Caco-2 (cell line): ENCODE measurements at regions not wholly inside any gene's neighbourhood (a gene's known extent, or its start where the extent isn't known, plus 50 kb on each side); places are given as distances from the start of the nearest gene placed in this dataset.

ENCODE experiments used
- BruUV-seq: library from RNA; stranded (reverse); fragments of 400-500 nt; replicated peaks from 2 replicates; lab custom pipeline; 2021; lab: Mats Ljungman, UMichigan
- CTCF ChIA-PET: fragments of 300-600 bp; sonication (Branson Sonifier 250); formaldehyde crosslinking; loops from one replicate; lab custom pipeline; 2022; ENCODE audit warnings: antibody characterized with exemption; lab: Charles Lee
- POLR2A ChIA-PET: fragments of 300-600 bp; sonication (Branson Sonifier 250); formaldehyde crosslinking; loops from one replicate; lab custom pipeline; 2022; ENCODE audit warnings: antibody characterized with exemption; lab: Charles Lee
- DNase-seq, 2 experiments: peaks; one replicate each; pipeline versions ENCODE4 v3.0.0 to v3.0.0-alpha.2; 2020 to 2022
- H3K27me3 ChIP-seq: replicated peaks from 2 replicates; pipeline ENCODE4 v1.6.0; 2011; ENCODE audit warnings: low read length; ENCODE audit not compliant: control insufficient read depth, insufficient read depth
- H3K36me3 ChIP-seq: 2 replicates; pipeline ENCODE4 v1.5.1; 2011; ENCODE audit warnings: low read length; ENCODE audit not compliant: control insufficient read depth, insufficient read depth
- H3K4me1 ChIP-seq: fragments of 250-450 bp; sonication (Bioruptor Pico); 2 replicates; pipeline ENCODE4 v1.5.1; 2020; ENCODE audit warnings: mild to moderate bottlenecking
- H3K4me3 ChIP-seq: 2 replicates; pipeline ENCODE4 v1.5.1; 2011; ENCODE audit warnings: low read depth, mild to moderate bottlenecking, control low read depth, low read length
- H3K9me3 ChIP-seq: fragments of 250-450 bp; sonication (Bioruptor Pico); 2 replicates; pipeline ENCODE4 v1.5.1; 2020; ENCODE audit warnings: mild to moderate bottlenecking, moderate library complexity
- H3K27ac Mint-ChIP-seq: one replicate; pipeline ENCODE4 v1.8.0; 2022; ENCODE audit warnings: mixed read lengths; ENCODE audit not compliant: unreplicated experiment
- H3K27me3 Mint-ChIP-seq: one replicate; pipeline ENCODE4 v1.8.0; 2022; ENCODE audit warnings: mixed read lengths; ENCODE audit not compliant: insufficient read depth, unreplicated experiment
- H3K36me3 Mint-ChIP-seq: one replicate; pipeline ENCODE4 v1.8.0; 2022; ENCODE audit warnings: mild to moderate bottlenecking, mixed read lengths; ENCODE audit not compliant: insufficient read depth, unreplicated experiment
- H3K4me1 Mint-ChIP-seq: one replicate; pipeline ENCODE4 v1.8.0; 2022; ENCODE audit warnings: low read depth, mixed read lengths; ENCODE audit not compliant: unreplicated experiment
- H3K4me3 Mint-ChIP-seq: one replicate; pipeline ENCODE4 v1.8.0; 2022; ENCODE audit warnings: mild to moderate bottlenecking, moderate library complexity, mixed read lengths; ENCODE audit not compliant: unreplicated experiment
- H3K9me3 Mint-ChIP-seq: one replicate; pipeline ENCODE4 v1.8.0; 2022; ENCODE audit warnings: mixed read lengths; ENCODE audit not compliant: unreplicated experiment
- intact Hi-C: fragments of 100-400 bp; cut with micrococcal nuclease; formaldehyde crosslinking; loops from one replicate; pipeline ENCODE4 v1.10.0; 2022; ENCODE audit not compliant: unreplicated experiment
- TF ChIP-seq, protein P1 (sequence below), 2 experiments: fragments of 200-600 bp in 1 of 2; IDR thresholded peaks; 1 replicate in 1 of 2; 2 replicates in 1 of 2; pipeline versions ENCODE4 v1.5.1 to v1.8.0; 2011 to 2022; ENCODE audit warnings: antibody characterized with exemption in 1 of 2, control low read depth in 1 of 2, inconsistent platforms in 1 of 2, low read depth in 1 of 2, low read length in 1 of 2, mild to moderate bottlenecking in 1 of 2, moderate library complexity in 1 of 2; ENCODE audit not compliant: insufficient read depth in 1 of 2, severe bottlenecking in 1 of 2, unreplicated experiment in 1 of 2

DNA sequence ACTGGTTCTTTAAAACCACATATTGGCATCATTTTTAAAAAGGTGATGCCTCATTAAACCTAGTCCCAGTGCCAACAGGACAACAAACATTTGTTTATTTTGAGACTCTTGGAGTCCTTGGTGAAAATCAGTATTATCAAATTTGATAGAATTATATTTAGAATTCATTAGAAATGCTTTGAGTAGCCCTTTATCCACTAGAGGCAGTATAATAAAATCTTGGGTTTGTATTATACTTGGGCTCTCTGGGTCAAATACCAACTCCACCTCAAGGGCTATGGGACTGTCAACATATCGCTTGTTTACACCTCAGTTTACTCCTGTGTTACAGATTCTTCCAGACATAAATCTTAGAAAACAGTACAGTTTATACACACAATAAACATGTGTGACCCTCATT is 335.7 kb upstream of the FSTL5 start:
- ChIA-PET CTCF (interaction anchor here (0.5 kb wide), 1 partner anchor 1051 kb away, joined by 4 read pairs; no protein-coding TSS in a partner anchor), POLR2A (no interaction called here)
- no TSS peak for BruUV-seq
- TF ChIP-seq, protein P1, sequence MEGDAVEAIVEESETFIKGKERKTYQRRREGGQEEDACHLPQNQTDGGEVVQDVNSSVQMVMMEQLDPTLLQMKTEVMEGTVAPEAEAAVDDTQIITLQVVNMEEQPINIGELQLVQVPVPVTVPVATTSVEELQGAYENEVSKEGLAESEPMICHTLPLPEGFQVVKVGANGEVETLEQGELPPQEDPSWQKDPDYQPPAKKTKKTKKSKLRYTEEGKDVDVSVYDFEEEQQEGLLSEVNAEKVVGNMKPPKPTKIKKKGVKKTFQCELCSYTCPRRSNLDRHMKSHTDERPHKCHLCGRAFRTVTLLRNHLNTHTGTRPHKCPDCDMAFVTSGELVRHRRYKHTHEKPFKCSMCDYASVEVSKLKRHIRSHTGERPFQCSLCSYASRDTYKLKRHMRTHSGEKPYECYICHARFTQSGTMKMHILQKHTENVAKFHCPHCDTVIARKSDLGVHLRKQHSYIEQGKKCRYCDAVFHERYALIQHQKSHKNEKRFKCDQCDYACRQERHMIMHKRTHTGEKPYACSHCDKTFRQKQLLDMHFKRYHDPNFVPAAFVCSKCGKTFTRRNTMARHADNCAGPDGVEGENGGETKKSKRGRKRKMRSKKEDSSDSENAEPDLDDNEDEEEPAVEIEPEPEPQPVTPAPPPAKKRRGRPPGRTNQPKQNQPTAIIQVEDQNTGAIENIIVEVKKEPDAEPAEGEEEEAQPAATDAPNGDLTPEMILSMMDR (IDR thresholded peaks at IDR 0.05; ENCODE audit: insufficient read depth in 1 of 2, low read depth in 1 of 2, low read length in 1 of 2, severe bottlenecking in 1 of 2, unreplicated experiment in 1 of 2), result peak; percentile 11 to 12
- H3K4me1 Mint-ChIP-seq, result no peaks in the 10 kb centered on the region
- no peak for DNase-seq
- Histone ChIP-seq H3K9me3 (no peaks in the 10 kb centered on the region), H3K4me1 (no peaks in the 10 kb centered on the region), H3K4me3 (no peak overlapping the region), H3K36me3 (no peaks in the 10 kb centered on the region), H3K27me3 (no peaks in the 10 kb centered on the region)
- H3K4me3 Mint-ChIP-seq, result no peak overlapping the region
- no peaks in the 10 kb centered on the region for H3K9me3 Mint-ChIP-seq
- no peaks in the 10 kb centered on the region for H3K36me3 Mint-ChIP-seq
- peaks cover 8% of the 10 kb centered on the region for H3K27me3 Mint-ChIP-seq
- no peak overlapping the region for H3K27ac Mint-ChIP-seq
- intact Hi-C loops, result loop anchor here (5.0 kb wide), 3 partner anchors 368 to 983 kb away; no protein-coding TSS in a partner anchor

DNA sequence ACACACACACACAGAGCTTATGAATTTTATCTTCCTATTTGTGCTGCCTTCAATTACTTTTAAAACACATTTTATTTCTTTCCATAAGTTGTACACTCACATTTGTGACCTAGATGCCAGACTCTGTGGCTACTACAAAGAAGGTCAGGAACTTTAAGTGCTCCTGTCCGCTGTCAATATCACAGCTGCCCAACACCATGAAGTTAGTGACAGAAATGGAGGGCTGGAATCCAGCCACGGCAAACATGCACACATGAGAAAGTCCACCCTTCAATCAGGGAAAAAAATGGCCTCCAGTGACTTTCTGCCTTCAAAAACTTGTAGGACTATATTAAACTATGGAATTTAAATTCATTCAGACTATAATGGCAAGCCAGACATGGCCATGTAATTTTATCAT is 334.4 kb upstream of the FSTL5 start:
- intact Hi-C loops, result loop anchor here (5.0 kb wide), 3 partner anchors 369 to 984 kb away; no protein-coding TSS in a partner anchor
- POLR2A ChIA-PET, result no interaction called here
- TF ChIP-seq, protein P1 (IDR thresholded peaks at IDR 0.05; ENCODE audit: insufficient read depth in 1 of 2, low read depth in 1 of 2, low read length in 1 of 2, severe bottlenecking in 1 of 2, unreplicated experiment in 1 of 2), result no peak
- CTCF ChIA-PET, result interaction anchor here (1.0 kb wide), 2 partner anchors 147 to 835 kb away, joined by 3 read pairs; no protein-coding TSS in a partner anchor
- no peak overlapping the region for H3K27ac Mint-ChIP-seq
- no peaks in the 10 kb centered on the region for H3K9me3 ChIP-seq
- no peak for DNase-seq
- no peaks in the 10 kb centered on the region for H3K27me3 ChIP-seq
- BruUV-seq, result no TSS peak
- H3K4me3 ChIP-seq, result no peak overlapping the region
- no peaks in the 10 kb centered on the region for H3K36me3 ChIP-seq
- peaks cover 5% of the 10 kb centered on the region for H3K27me3 Mint-ChIP-seq
- no peaks in the 10 kb centered on the region for H3K36me3 Mint-ChIP-seq
- no peaks in the 10 kb centered on the region for H3K4me1 ChIP-seq
- no peaks in the 10 kb centered on the region for H3K9me3 Mint-ChIP-seq
- H3K4me1 Mint-ChIP-seq, result no peaks in the 10 kb centered on the region
- H3K4me3 Mint-ChIP-seq, result no peak overlapping the region

DNA sequence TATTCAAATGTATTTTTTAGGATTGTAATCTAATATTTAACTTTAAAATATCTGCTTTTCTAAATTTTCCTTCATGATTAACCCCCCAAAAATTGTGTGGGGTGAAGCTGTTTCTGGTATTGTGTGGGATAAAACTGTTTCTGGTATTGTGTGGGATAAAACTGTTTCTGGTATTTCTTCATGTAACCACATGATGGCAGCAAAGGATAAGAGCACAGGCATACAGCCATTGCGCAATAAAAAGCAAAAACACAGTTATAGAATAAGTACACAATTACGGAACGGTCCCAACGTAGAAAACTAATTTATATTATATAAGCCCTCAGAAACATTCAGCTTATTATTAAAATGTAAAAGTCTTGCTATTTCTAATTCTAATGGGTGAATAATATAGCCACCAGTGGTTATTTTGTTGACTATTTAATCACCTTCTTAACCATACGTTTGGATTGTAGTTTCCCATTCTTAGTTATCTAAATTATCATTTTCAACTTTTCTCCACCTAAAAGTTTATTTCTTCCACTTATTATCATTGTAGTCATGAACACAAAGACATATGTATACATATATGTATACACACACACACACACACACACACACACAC is 333.9 kb upstream of the FSTL5 start:
- Histone ChIP-seq H3K36me3 (no peaks in the 10 kb centered on the region), H3K4me3 (no peak overlapping the region), H3K9me3 (no peaks in the 10 kb centered on the region), H3K4me1 (no peaks in the 10 kb centered on the region), H3K27me3 (no peaks in the 10 kb centered on the region)
- H3K4me3 Mint-ChIP-seq, result no peak overlapping the region
- ChIA-PET CTCF (interaction anchor here (1.0 kb wide), 2 partner anchors 148 to 835 kb away, joined by 3 read pairs; no protein-coding TSS in a partner anchor), POLR2A (no interaction called here)
- BruUV-seq, result no TSS peak
- TF ChIP-seq, protein P1 (IDR thresholded peaks at IDR 0.05; ENCODE audit: insufficient read depth in 1 of 2, low read depth in 1 of 2, low read length in 1 of 2, severe bottlenecking in 1 of 2, unreplicated experiment in 1 of 2), result peak; percentile 67 to 80
- no peaks in the 10 kb centered on the region for H3K36me3 Mint-ChIP-seq
- H3K9me3 Mint-ChIP-seq, result no peaks in the 10 kb centered on the region
- intact Hi-C loops, result loop anchor here (1.0 to 5.0 kb wide), 8 partner anchors 370 to 1051 kb away; partner anchors contain the start of gene NPY1R
- peak in 1 of 2 experiments; percentile 27 for DNase-seq
- peaks cover 4% of the 10 kb centered on the region for H3K27me3 Mint-ChIP-seq
- no peak overlapping the region for H3K27ac Mint-ChIP-seq
- H3K4me1 Mint-ChIP-seq, result no peaks in the 10 kb centered on the region
